Gastrocnemius medialis (tissue), 4 donors: ENCODE measurements at regions not wholly inside any gene's neighbourhood (a gene's known extent, or its start where the extent isn't known, plus 50 kb on each side); places are given as distances from the start of the nearest gene placed in this dataset.
A peak's percentile ranks its signal among the peaks of the same experiment; 100 is the strongest.

Experiments
- ATAC-seq, 2 donors: fragments of 150-250 bp; one replicate each; pipeline ENCODE4 v1.9.1; 2016
- DNase-seq, 2 donors: peaks; one replicate each; pipeline ENCODE4 v3.0.0-alpha.2; 2019
- H3K27ac ChIP-seq, 4 donors: fragments of 200-600 bp; sonication (generic); 1 replicate in 1 of 4; 2 replicates in 3 of 4; pipeline ENCODE4 v1.5.1; 2016 to 2018; ENCODE audit warnings: mild to moderate bottlenecking in 2 of 4, moderate library complexity in 1 of 4
- H3K27me3 ChIP-seq, 3 donors: fragments of 200-600 bp; sonication (generic) in 2 of 3; 1 replicate in 1 of 3; 2 replicates in 2 of 3; pipeline versions ENCODE4 v1.5.1 to v1.6.0; 2016 to 2019; ENCODE audit warnings: mild to moderate bottlenecking in 1 of 3, moderate library complexity in 1 of 3
- H3K36me3 ChIP-seq, 2 donors: fragments of 200-600 bp; sonication (generic) in 1 of 2; one replicate each; pipeline ENCODE4 v1.5.1; 2017 to 2018
- H3K4me1 ChIP-seq, 2 donors: fragments of 200-600 bp; sonication (generic) in 1 of 2; one replicate each; pipeline ENCODE4 v1.5.1; 2016 to 2017; ENCODE audit warnings: mild to moderate bottlenecking in 2 of 2
- H3K4me3 ChIP-seq, 4 donors: fragments of 200-600 bp; sonication (generic) in 3 of 4; 1 replicate in 1 of 4; 2 replicates in 3 of 4; pipeline ENCODE4 v1.5.1; 2016 to 2019; ENCODE audit warnings: mild to moderate bottlenecking in 2 of 4
- H3K9me3 ChIP-seq, 3 donors: fragments of 200-600 bp; sonication (generic) in 2 of 3; 1 replicate in 1 of 3; 2 replicates in 2 of 3; pipeline ENCODE4 v1.5.1; 2016 to 2019
- CTCF ChIP-seq, 5 experiments: fragments of 450-650 bp in 3 of 5; fragments of 200-600 bp in 2 of 5; sonication (generic) in 2 of 5; IDR thresholded peaks in 4 of 5; conservative IDR thresholded peaks in 1 of 5; 1 replicate in 4 of 5; 2 replicates in 1 of 5; pipeline ENCODE4 v1.5.1; 2016 to 2019; ENCODE audit warnings: antibody characterized with exemption in 5 of 5, mild to moderate bottlenecking in 3 of 5, moderate library complexity in 3 of 5
- POLR2A ChIP-seq, 2 donors: fragments of 450-650 bp; IDR thresholded peaks; one replicate each; pipeline ENCODE4 v1.6.1; 2017; ENCODE audit warnings: antibody characterized with exemption in 2 of 2, mild to moderate bottlenecking in 2 of 2, moderate library complexity in 2 of 2
- in situ Hi-C, 4 donors: fragments of 200-750 bp; cut with MboI; loops; one replicate each; pipeline versions ENCODE4 v1.15.0 to v1.8.0; 2017; ENCODE audit warnings: low sequenced_read_pairs in 4 of 4
- intact Hi-C: fragments of 100-400 bp; cut with DNase I; formaldehyde crosslinking; loops from one replicate; pipeline ENCODE4 v1.15.1; 2023; ENCODE audit warnings: low total_unique reads

DNA sequence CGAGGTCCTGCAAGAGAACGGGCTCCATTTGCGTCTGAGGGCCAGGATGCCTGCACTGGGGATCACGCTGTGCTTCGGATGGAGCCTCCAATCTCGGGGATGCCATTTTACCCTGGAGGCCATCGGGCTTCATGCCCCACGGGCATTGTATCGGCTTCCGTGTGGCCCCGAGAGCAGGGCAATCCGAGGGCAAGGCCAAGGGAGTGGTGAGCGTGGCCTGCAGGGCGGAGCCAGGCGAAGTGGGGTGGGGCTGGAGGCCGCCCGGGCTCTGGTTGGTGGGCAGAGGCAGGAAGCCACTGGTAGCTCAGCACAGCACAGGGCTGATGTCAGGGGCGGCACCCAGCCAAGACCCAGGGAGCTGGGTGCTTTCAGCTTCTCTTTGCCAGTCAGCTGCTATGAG is 57.5 kb upstream of the BHLHE23 start:
- peak in 1 of 2 donors; percentile 3 for DNase-seq
- Histone ChIP-seq H3K27ac (no peak overlapping the region), H3K4me3 (no peak overlapping the region), H3K4me1 (no peaks in the 10 kb centered on the region), H3K36me3 (no peaks in the 10 kb centered on the region), H3K27me3 (peaks cover 47 to 73% (median 65%) of the 10 kb centered on the region in 3 donors), H3K9me3 (no peaks in the 10 kb centered on the region)
- TF ChIP-seq POLR2A (IDR thresholded peaks at IDR 0.05) (no peak), CTCF (IDR thresholded peaks at IDR 0.05 in 4 of 5, conservative IDR thresholded peaks at IDR 0.05 in 1 of 5) (no peak)
- no peak for ATAC-seq
- intact Hi-C loops: no loop called here
- in situ Hi-C loops: no loop called here

DNA sequence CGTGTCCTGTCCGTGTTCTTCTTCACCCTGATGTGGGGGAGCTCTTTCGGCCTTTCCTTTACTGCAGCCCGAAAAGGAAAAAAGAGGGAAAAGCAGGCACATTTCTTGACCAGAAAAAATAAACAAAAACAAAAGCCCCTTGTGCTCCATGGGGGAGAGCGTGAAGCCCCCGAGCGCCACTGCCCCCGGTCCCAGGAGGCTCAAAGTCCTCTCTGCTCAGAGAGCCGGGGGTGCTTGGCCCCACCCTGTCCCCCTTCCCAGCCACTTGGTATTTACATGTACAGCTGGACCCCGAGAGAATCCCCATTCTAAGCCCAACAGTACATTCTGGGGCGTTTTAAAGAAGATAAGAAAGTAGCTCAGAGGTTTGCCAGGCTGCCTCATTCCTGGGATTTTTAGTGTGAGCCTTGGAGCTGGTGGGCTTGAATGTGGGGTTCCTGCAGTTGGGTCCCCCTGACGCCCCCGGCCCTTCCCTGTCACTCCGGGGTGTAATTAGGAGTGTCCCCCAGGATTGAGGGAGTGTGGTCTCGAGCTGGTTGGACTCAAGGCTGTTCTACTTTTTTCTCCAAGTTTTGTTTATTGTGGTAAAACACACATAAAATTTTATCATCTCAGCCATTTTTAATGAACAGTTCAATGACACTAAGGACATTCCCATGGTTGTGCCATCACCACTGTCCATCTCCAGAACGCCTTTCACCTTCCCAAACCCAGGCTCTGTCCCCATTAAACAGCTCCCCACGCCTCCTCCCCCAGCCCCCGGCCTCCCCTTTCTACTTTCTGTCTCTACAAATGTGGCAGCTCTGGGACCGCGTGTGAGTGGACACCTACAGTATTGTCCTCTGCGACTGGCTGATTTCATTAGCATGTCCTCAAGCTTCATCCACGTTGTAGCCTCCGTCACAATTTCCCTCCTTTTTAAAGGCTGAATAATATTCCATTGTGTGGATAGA is 55.7 kb upstream of the BHLHE23 start:
- DNase-seq (no peak), ATAC-seq (no peak)
- in situ Hi-C loops: no loop called here
- intact Hi-C loops: no loop called here
- H3K27ac ChIP-seq: no peak overlapping the region
- H3K9me3 ChIP-seq: no peaks in the 10 kb centered on the region
- H3K27me3 ChIP-seq: peaks cover 59 to 72% (median 70%) of the 10 kb centered on the region in 3 donors
- TF ChIP-seq POLR2A (IDR thresholded peaks at IDR 0.05) (no peak), CTCF (IDR thresholded peaks at IDR 0.05 in 4 of 5, conservative IDR thresholded peaks at IDR 0.05 in 1 of 5) (no peak)
- H3K4me1 ChIP-seq: no peaks in the 10 kb centered on the region
- H3K36me3 ChIP-seq: no peaks in the 10 kb centered on the region
- no peak overlapping the region for H3K4me3 ChIP-seq

- intact Hi-C loops: no loop called here
- TF ChIP-seq CTCF (IDR thresholded peaks at IDR 0.05 in 4 of 5, conservative IDR thresholded peaks at IDR 0.05 in 1 of 5) (no peak), POLR2A (IDR thresholded peaks at IDR 0.05) (no peak)
- no peaks in the 10 kb centered on the region for H3K9me3 ChIP-seq
- no peak overlapping the region for H3K4me3 ChIP-seq
- H3K27me3 ChIP-seq: peaks cover 55 to 66% (median 64%) of the 10 kb centered on the region in 3 donors
- in situ Hi-C loops: no loop called here
- ATAC-seq (no peak), DNase-seq (no peak)
- H3K36me3 ChIP-seq: no peaks in the 10 kb centered on the region
- H3K27ac ChIP-seq: no peak overlapping the region
- no peaks in the 10 kb centered on the region for H3K4me1 ChIP-seq
Observed at GRCh38 chr20:63061771-63062100, 55.0 kb upstream of the BHLHE23 start.

DNA sequence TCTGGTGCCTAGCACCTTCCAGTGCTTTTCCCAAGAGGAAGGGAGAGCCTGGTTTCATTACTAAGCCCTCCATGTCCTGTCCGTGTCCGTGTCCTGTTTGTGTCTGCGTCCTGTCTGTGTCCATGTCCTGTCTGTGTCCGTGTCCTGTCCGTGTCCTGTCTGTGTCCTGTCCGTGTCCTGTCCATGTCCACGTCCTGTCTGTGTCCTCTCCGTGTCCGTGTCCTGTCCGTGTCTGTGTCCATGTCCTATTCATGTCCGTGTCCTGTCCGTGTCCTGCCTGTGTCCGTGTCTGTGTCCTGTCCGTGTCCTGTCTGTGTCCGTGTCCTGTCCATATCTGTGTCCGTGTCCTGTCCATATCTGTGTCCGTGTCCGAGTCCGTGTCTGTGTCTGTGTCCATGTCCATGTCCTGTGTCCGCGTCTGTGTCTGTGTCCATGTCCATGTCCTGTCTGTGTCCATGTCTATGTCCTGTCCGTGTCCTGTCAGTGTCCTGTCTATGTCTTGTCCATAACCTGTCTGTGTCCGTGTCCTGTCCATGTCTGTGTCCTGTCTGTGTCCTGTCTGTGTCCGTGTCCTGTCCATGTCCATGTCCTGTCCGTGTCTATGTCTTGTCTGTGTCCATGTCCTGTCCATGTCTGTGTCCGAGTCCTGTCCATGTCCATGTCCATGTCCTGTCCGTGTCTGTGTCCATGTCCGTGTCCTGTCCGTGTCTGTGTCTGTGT is 54.4 kb upstream of the BHLHE23 start:
- intact Hi-C loops (no loop called here), in situ Hi-C loops (no loop called here)
- TF ChIP-seq CTCF (IDR thresholded peaks at IDR 0.05 in 4 of 5, conservative IDR thresholded peaks at IDR 0.05 in 1 of 5): no peak
- no peak for TF ChIP-seq POLR2A (IDR thresholded peaks at IDR 0.05)
- Histone ChIP-seq H3K4me1 (peaks cover 0 to 5% of the 10 kb centered on the region in 2 donors), H3K9me3 (no peaks in the 10 kb centered on the region), H3K4me3 (no peak overlapping the region), H3K27ac (no peak overlapping the region), H3K27me3 (peaks cover 55 to 63% (median 61%) of the 10 kb centered on the region in 3 donors), H3K36me3 (no peaks in the 10 kb centered on the region)
- no peak for DNase-seq
- ATAC-seq: no peak
